ENCODE measurements at regions not wholly inside any gene's neighbourhood (a gene's known extent, or its start where the extent isn't known, plus 50 kb on each side); places are given as distances from the start of the nearest gene placed in this dataset.

- H3K27me3 Mint-ChIP-seq (ENCODE audit: low read depth in 2 of 2), result peaks cover 9 to 20% of the 10 kb centered on the region in 2 donors
- no peak overlapping the region for H3K27ac ChIP-seq (ENCODE audit: low read length)
Measured at GRCh38 chrX:109879991-109880390, 122.9 kb upstream of the TMEM164 start.

GRCh38 chrX:109880629-109881028 is 122.3 kb upstream of the TMEM164 start:
- no peaks in the 10 kb centered on the region for H3K36me3 Mint-ChIP-seq
- WGBS (ENCODE audit: insufficient coverage), result 33% methylated on average over 1 of the region's 2 CpGs
- intact Hi-C loops (cut with micrococcal nuclease), result no loop called here
- H3K9me3 Mint-ChIP-seq, result no peaks in the 10 kb centered on the region
- no peaks in the 10 kb centered on the region for H3K4me1 Mint-ChIP-seq
- Histone ChIP-seq H3K4me1 (ENCODE audit: control insufficient read depth, insufficient read depth, low read length) (no peaks in the 10 kb centered on the region), H3K36me3 (ENCODE audit: control insufficient read depth, insufficient read depth, low read length) (no peaks in the 10 kb centered on the region), H3K27me3 (ENCODE audit: control insufficient read depth, insufficient read depth, low read length) (no peaks in the 10 kb centered on the region), H3K4me3 (ENCODE audit: low read length) (no peak overlapping the region), H3K9me3 (ENCODE audit: control insufficient read depth, insufficient read depth, low read length) (no peaks in the 10 kb centered on the region), H3K27ac (ENCODE audit: low read length) (no peak overlapping the region)
- peaks cover 9 to 20% of the 10 kb centered on the region in 2 donors for H3K27me3 Mint-ChIP-seq (ENCODE audit: low read depth in 2 of 2)
- H3K27ac Mint-ChIP-seq, result no peak overlapping the region
- DNase-seq (no peak), ATAC-seq (no peak)
- no peak overlapping the region for H3K4me3 Mint-ChIP-seq
- no peak for TF ChIP-seq CTCF (IDR thresholded peaks at IDR 0.05)

More at GRCh38 chrX:109879991-109880390, 122.9 kb upstream of the TMEM164 start:
- H3K4me3 ChIP-seq (ENCODE audit: low read length), result no peak overlapping the region
- no peaks in the 10 kb centered on the region for H3K9me3 Mint-ChIP-seq
- H3K27ac Mint-ChIP-seq, result no peak overlapping the region
- no peaks in the 10 kb centered on the region for H3K36me3 Mint-ChIP-seq
- no peaks in the 10 kb centered on the region for H3K36me3 ChIP-seq (ENCODE audit: control insufficient read depth, insufficient read depth, low read length)
- ATAC-seq (no peak), DNase-seq (no peak)
- intact Hi-C loops (cut with micrococcal nuclease), result no loop called here
- no peaks in the 10 kb centered on the region for H3K9me3 ChIP-seq (ENCODE audit: control insufficient read depth, insufficient read depth, low read length)
- H3K27me3 ChIP-seq (ENCODE audit: control insufficient read depth, insufficient read depth, low read length), result no peaks in the 10 kb centered on the region
- H3K4me1 ChIP-seq (ENCODE audit: control insufficient read depth, insufficient read depth, low read length), result no peaks in the 10 kb centered on the region
- no peak overlapping the region for H3K4me3 Mint-ChIP-seq
- WGBS (ENCODE audit: insufficient coverage), result 67% methylated on average over 1 of the region's 2 CpGs
- TF ChIP-seq CTCF (IDR thresholded peaks at IDR 0.05), result no peak
- H3K4me1 Mint-ChIP-seq, result no peaks in the 10 kb centered on the region

- Histone ChIP-seq H3K4me1 (ENCODE audit: control insufficient read depth, insufficient read depth, low read length) (peaks cover 14% of the 10 kb centered on the region), H3K36me3 (ENCODE audit: control insufficient read depth, insufficient read depth, low read length) (no peaks in the 10 kb centered on the region), H3K4me3 (ENCODE audit: low read length) (no peak overlapping the region), H3K27me3 (ENCODE audit: control insufficient read depth, insufficient read depth, low read length) (no peaks in the 10 kb centered on the region), H3K27ac (ENCODE audit: low read length) (no peak overlapping the region), H3K9me3 (ENCODE audit: control insufficient read depth, insufficient read depth, low read length) (no peaks in the 10 kb centered on the region)
- DNase-seq, result peak in 1 of 2 donors; percentile 52
- Mint-ChIP-seq H3K27me3 (ENCODE audit: low read depth in 2 of 2) (peaks cover 3 to 12% of the 10 kb centered on the region in 2 donors), H3K9me3 (no peaks in the 10 kb centered on the region), H3K36me3 (no peaks in the 10 kb centered on the region), H3K4me1 (no peaks in the 10 kb centered on the region), H3K27ac (no peak overlapping the region), H3K4me3 (no peak overlapping the region)
- ATAC-seq, result peak in 1 of 3 donors; percentile 43
- WGBS (ENCODE audit: insufficient coverage), result 41% methylated on average over 3 of the region's 4 CpGs
- peak; percentile 49 for TF ChIP-seq CTCF (IDR thresholded peaks at IDR 0.05)
- intact Hi-C loops (cut with micrococcal nuclease), result loop anchor here (1.0 kb wide), 1 partner anchor 173 kb away; no protein-coding TSS in a partner anchor
Measured at GRCh38 chrX:109886122-109886761, 116.7 kb upstream of the TMEM164 start.
